ENCODE measurements at regions not wholly inside any gene's neighbourhood (a gene's known extent, or its start where the extent isn't known, plus 50 kb on each side); places are given as distances from the start of the nearest gene placed in this dataset.

GRCh38 chr13:30107521-30108136, 199.7 kb downstream of the KATNAL1 start:
- no peak for DNase-seq (ENCODE audit: low spot score)

- DNase-seq (ENCODE audit: low spot score): no peak
Observed at GRCh38 chr13:30107121-30107520, 200.2 kb downstream of the KATNAL1 start.

DNA sequence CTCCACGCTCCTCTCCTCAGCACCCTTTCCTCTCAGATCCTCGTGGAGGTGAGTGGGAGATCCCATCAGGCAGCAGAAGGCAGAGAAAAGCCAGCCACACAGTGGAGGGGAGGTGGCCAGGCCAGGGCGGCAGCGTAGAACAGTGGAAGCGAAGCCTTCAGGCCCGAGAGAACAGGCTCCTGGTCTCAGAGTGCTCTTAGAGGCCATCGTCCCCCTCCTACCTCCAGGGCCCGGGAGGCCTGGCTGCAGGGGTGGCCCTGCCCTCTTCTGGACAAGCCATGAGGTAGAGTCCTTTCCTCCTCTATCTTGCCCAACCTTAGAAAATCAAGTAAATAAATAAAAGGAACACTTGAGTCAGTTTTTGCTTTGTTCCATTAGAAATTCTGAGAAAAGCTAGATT, 202.0 kb downstream of the KATNAL1 start:
- no peak for DNase-seq (ENCODE audit: low spot score)

- DNase-seq (ENCODE audit: low spot score): no peak
Observed at GRCh38 chr13:30103161-30103840, 204.1 kb downstream of the KATNAL1 start.

DNA sequence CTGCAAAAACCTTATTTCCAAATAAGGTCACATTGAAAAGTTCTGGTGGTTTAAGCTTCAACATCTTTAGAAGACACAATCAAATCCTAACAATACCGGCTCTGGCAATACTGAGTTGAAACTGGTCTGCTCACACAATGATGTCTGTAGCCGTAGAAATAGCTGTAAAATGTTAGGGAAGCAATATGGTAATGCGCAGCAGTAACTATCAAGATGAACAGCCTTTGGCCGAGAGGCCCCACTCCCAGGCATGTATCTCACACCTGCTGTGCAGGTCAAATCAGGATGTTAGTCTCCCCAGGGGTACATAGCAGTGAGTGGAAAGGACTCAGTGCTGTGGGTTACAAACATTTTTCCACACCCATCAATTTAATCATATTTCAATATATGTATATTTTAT, 207.1 kb downstream of the KATNAL1 start:
- no peak for DNase-seq (ENCODE audit: low spot score)

DNA sequence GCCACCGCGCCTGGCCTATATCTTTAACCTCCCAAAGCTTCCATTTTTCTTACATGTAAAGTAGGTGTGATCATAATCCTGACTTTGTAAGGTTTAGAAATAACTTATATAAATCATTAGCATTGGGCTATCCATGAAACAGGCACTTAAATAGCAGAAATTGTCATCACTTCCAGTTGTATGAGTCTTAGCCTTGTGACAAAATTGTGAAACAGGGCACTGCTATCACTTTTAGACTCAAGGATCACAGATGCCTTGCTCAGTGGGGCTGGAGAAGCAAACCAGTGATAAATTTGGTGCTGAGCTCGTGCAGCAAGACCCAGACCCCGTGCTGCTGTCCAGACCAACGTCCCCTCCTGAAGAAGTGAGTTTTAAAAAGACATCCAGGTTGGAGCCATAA, 209.7 kb downstream of the KATNAL1 start:
- DNase-seq (ENCODE audit: low spot score): no peak

GRCh38 chr13:30097089-30097488, 210.3 kb downstream of the KATNAL1 start:
- no peak for DNase-seq (ENCODE audit: low spot score)

DNA sequence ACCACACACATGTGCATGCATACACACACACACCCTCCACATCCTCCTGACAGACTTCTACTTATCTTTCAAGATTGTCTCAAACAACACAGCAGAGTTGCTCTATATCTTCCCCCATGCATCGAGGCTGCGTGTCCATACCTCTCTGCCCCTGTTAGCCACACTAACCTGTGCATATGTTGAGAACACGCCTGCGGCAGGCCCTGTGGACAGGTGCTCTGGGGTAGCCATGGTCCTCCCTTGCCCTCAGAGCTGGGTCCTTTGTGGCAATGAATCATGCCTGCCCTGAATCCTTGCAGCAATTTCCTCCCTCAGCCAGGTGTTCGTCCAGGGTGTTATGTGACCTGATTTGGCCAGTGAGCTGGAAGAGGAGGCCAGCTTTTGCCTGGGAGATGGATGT, 213.3 kb downstream of the KATNAL1 start:
- no peak for DNase-seq (ENCODE audit: low spot score)

DNA sequence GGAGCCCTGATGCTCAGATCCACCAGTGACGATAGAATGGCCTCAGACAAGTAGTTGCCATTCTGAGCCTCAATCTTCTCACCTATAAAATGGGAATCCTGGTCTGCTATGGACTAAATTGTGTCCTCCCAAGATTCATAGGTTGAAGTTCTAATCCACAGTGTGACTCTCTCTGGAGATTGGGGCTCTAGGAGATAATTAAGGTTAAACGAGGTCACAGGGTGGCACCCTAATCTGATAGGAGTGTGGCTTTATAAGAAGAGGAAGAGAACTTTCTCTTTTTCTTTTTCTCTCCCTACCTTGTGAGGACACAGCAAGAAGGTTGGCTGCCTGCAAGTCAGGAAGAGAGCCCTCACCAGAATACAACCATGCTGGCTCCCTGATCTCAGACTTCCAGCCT, 214.1 kb downstream of the KATNAL1 start:
- no peak for DNase-seq (ENCODE audit: low spot score)

GRCh38 chr13:30091691-30092090, 215.7 kb downstream of the KATNAL1 start:
- DNase-seq (ENCODE audit: low spot score): no peak

DNA sequence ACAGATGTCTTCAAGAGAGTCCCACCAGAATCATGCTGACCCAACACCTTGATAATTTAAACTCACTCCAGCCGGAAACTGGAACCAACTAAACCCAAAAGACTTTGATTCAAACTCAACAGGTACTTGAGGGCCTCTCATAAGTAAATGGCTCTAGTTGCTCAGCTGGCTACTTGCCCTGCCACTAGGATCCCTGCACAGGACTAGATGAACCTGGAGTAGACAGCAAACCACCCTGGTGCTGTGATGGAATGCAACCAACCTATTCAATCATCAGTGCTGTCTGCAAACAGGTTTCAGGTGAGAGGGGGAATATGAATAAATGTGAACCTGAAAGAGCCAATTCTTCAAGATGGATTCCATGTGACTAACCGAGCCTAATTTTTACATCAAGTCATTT, 216.3 kb downstream of the KATNAL1 start:
- DNase-seq (ENCODE audit: low spot score): no peak

DNA sequence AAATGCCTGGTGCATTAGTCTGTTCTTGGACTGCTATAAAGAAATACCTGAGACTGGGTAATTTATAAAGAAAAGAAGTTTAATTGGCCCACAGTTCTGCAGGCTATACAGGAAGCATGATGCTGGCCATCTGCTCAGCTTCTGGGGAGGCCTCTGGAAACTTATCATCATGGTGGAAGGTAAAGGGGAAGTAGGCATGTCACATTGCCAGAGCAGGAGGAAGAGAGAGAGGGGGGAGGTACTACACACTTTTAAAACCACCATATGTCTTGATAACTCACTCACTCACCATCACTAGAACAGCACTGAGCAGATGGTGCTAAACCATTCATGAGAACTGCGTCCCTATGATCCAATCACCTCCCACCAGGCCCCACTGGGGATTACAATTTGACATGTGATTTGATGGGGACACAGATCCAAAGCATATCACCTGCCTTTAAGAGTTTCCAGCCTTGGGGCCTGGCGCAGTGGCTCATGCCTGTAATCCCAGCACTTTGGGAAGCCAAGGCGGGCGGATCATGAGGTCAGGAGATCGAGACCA, 219.0 kb downstream of the KATNAL1 start:
- DNase-seq (ENCODE audit: low spot score): no peak

DNA sequence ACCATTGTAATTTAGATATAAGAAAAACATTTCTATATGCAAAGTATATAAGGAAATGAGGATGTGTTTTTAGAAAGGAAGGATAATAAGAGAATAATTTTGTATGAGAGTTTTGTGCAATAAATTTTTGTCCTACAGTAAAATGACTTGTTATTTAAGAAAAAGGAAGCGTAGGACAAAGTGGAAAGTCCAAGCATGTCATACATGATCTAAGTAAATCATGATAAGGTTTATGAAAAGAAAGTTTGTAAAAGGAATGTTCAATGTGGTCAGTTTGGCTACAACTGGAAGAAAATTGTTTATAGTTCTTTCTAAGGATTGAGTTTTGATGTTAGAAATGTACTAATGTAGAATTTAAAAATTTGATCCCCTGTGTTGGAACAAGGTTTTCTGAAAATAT, 222.3 kb downstream of the KATNAL1 start:
- DNase-seq (ENCODE audit: low spot score): no peak

GRCh38 chr13:30082391-30082790, 225.0 kb downstream of the KATNAL1 start:
- DNase-seq (ENCODE audit: low spot score): no peak

- DNase-seq (ENCODE audit: low spot score): no peak
Observed at GRCh38 chr13:30081331-30081730, 226.0 kb downstream of the KATNAL1 start.

DNA sequence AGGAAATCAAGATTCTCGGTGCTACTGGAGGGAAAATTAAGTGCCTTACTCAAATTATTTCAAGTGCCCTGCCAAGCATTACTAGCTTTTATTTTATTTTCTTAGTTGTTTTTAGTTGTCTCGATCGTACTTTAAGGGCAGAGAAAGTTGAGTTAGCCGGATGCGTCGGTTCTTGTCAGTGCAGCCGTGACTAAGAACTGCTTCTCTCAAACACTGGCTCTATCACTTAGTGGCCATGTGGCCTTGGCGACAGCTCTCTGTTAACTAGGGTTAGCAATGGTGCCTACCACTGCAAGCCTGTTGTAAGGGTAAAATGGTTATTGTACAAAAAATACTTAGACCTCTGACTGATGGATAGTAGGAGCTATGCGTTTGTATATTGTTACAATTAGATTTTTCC, 227.8 kb downstream of the KATNAL1 start:
- no peak for DNase-seq (ENCODE audit: low spot score)

DNA sequence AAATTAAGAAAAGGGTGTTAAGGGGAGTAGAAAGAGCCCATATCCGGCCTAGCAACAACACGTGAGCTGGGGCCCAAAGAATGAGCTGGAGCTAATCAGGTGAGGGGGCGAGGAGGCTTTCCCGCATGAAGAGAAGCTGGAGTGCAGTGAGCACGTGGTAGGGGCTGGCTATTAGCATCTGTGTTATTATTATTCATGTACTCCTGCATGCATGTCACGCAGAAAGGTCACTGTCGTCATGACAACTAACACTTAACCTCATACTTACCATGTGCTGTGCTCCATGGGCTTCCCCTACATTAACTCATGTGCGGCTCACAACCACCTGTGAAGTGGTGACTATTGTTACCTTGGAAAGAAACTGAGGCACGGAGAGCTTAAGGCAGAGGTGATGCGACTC, 227.6 kb upstream of the UBL3 start:
- DNase-seq (ENCODE audit: low spot score): no peak

- DNase-seq (ENCODE audit: low spot score): no peak
Observed at GRCh38 chr13:30077240-30077735, 226.9 kb upstream of the UBL3 start.

GRCh38 chr13:30074955-30075614, 224.7 kb upstream of the UBL3 start:
- no peak for DNase-seq (ENCODE audit: low spot score)

DNA sequence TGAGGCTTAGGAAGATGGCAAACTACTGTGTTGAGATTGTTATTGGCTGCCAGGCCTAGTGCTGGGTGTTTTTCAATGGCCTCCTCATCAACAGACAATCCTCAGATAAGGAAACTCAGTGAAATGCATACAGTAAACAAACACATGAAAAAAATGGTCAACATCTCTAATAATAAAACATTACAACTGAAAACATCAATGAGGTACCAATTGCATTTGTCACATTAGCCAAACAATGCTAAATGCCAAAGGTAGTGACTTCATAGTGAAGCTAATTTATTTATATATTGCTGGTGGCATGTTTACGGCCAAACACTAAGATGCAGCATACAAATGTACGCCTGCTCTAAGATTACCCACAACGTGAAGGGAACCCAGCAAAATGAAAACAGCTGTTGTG, 224.0 kb upstream of the UBL3 start:
- DNase-seq (ENCODE audit: low spot score): no peak

GRCh38 chr13:30072818-30073186, 222.4 kb upstream of the UBL3 start:
- DNase-seq (ENCODE audit: low spot score): no peak

- DNase-seq (ENCODE audit: low spot score): no peak
Observed at GRCh38 chr13:30071969-30072817, 221.8 kb upstream of the UBL3 start.
